AG20443 (cell line): ENCODE measurements at regions not wholly inside any gene's neighbourhood (a gene's known extent, or its start where the extent isn't known, plus 50 kb on each side); places are given as distances from the start of the nearest gene placed in this dataset.

ENCODE experiments used
- DNase-seq: peaks from one replicate; pipeline ENCODE4 v3.0.0; 2012; ENCODE audit warnings: low spot score, mixed read lengths

GRCh38 chr3:152719264-152719663 is 115.7 kb upstream of the P2RY1 start:
- peak; percentile 20 for DNase-seq

DNA sequence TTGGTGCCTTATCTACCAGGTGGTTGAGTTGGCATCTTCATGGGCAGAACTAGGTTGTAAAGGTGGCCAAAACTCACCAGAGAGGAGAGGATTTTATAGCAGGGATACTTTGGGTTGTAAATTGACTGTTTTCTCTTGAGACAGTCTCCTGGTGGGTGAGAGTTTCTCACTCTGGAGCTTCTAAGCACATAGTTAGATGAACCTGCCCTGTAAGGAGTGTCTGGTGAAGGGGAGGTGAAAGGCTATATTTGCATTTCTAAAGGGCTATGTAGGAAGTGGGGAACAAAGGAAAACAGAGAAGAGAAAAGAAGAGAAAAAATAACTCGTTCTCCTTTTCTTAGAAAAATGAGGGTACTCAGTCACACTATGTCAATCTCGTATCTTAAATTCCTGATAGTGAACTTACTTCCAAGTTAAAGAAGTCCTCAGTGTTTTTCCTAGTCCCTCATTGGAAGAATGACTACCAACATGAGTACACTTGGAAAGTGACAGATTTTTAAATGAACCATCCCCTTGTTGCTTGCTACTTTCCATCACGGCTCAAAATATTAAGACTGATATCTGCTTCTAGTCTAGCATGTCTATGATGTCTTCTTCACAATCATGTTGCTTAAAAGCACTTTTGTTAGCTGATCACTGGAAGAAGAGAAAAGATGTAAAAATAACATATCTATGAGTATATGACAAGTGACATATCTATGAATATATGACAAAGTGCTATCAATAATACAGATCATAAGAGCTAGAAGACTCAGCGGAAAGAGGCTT is 113.8 kb upstream of the P2RY1 start:
- DNase-seq: no peak

DNA sequence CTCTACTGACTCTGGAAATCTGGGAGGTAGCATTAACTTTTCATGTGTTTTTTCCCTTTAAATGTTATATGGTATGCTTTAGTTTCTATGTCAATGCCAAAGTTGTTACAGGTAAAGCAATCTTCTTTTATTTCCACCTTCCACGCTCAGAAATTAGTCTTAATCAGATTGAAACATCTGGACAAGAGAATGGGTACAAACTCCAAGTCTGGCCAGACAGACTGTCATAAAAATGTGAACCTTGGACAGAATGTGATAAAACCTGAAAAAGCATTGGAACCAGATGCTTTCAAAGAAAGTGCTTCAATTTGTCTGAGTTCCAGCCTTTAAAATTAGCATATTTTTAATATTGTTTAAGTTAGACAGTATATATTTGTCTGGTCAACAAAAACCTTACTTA is 110.7 kb upstream of the P2RY1 start:
- DNase-seq: no peak

DNA sequence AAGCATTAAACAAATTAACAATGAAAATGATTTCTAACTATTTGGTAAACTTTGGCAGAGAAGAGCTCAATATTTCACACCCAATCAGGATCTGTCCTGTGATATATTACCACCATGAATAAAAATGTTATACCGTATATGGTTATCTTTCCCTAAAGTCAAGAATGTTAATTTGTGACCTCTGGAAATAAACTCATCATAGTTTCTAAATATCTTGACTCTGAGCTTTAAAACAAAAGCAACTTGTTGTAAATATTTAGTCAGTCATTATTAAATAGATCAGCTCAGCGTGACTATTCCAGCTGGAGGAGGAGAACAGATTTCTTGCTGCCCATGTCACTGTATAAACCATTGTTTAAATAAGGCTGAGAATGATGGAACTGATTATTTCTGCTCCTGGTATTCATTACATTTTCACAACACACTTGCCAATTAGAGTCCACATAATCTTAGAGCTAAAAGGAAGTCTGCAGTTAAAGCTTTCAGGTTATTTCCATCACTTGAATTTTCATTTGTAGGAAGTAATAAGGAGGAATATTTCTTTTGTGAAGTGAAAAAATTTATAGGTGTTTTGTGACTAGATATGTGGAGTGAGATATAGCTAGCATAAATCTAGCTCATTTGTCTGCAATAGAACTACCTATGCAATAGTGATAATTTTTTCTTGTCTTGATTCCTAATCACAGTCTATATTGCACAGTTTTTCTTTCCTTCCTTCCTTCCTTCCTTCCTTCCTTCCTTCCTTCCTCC is 106.5 kb upstream of the P2RY1 start:
- DNase-seq: no peak

DNA sequence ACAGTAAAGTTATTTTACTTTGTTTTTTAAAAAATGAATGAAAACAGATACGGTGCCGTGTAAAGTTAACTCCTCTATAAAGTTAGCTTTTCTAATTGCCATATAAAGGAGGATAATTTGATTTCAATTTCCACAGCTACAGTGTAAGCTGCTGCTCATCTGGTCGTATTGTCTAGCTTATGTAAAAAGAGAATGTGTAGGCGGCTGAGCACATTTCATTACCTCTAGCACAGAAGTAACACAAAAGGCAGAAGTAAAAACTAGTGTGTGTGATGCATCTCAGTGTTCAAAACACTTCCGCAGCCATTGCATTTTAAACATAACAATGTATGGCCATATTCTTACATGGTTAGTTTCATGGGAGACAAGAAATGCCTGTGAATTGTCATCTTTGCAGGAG is 105.0 kb upstream of the P2RY1 start:
- DNase-seq: no peak

GRCh38 chr3:152731511-152731910 is 103.4 kb upstream of the P2RY1 start:
- no peak for DNase-seq

GRCh38 chr3:152733584-152734119 is 101.3 kb upstream of the P2RY1 start:
- no peak for DNase-seq

DNA sequence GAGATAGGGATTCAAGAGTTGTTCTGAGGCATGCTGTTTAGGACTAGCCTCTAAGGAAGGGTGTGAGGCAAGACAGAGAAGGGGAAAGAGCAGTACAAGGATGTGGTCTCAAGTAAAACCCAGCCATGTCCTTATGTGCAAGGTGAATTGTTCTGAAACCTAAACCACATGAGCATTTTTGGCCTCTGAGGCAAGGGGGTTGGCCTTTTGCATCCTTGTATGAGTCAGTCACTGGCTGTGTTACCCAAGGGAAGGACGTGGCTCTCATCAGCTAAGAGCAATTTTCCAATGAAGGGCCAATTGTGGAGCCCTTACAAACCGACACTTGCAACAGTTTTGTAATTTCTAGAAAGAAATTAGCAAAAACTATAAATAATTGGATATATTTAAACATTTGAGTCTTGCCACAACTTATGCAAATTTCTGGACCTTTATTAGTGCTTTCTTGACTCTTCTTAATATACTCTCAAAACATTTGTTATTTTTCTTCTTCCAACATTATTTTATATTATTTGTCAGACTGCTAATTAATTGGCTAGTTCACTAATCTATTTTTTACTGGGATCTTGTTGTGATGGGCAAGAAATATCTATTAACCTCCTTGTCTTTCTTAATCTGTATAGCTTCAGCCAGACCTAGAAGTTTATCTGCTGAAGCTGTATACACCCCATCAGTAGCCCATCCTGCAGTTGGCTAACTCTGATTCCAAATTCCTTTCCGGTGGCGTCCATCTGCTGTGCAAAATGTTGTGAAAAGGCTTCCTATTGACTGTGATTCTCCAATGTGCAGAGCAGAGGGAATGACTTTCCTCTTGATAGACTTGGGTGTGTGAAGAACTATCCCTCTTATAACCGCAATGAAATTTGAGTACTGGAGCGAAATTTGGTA is 97.7 kb upstream of the P2RY1 start:
- peak; percentile 71 for DNase-seq

DNA sequence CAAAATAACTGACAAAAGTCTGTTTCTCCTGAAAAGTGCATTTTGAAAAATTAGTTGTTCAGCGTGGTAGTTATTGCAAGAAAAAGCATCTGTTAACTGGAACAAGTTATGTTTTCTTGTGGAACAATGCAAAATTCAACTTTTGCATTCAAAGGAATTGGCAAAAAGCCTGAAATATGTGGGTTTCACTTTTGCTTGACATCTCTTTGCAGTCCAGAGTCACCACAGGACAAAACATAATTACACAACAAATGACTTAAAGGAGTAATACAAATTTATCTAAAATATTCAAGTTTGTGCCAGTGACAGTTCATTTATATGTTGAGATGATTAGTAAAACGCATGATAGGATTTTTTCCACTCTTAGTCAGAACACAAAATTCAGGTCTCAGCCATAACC is 96.3 kb upstream of the P2RY1 start:
- DNase-seq: peak; percentile 9

- no peak for DNase-seq
Observed at GRCh38 chr3:152742368-152743347, 92.3 kb upstream of the P2RY1 start.

DNA sequence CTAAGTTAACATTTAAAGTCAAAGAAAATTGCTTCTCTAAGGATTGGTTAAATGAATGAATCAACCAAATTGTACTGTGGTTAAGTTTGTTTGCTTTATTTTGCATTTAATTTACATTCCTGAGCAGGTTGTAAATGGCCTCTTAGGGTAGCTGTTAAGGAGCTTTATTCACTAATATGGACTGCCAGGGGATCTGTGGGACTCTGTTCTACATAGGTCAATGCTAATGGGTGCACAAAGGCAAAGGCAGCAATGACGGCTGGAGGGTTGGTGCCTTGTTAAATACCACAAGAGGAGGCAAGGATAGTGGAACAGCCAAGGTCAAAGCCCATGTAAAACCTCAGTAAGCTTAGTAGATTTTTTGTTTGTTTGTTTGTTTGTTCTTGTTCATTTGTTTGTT is 89.3 kb upstream of the P2RY1 start:
- no peak for DNase-seq

DNA sequence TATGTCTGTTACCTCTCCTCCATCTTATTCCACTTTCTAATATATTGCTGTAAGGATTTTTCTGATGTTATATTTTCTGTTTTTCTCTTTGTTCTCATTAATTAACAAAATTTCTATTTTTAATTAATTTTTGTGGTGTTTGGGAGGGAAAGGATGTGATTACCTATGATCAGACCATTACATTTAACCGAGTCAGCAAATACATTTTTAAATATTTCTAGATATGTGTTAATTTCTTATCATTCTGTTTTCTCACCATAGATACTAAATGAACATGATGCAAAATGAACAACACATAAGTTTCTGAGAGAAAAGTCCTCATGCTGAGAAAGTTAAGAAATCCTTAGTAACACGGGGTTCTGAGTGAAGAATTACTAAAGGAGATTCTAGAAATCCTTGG is 80.6 kb upstream of the P2RY1 start:
- no peak for DNase-seq

DNA sequence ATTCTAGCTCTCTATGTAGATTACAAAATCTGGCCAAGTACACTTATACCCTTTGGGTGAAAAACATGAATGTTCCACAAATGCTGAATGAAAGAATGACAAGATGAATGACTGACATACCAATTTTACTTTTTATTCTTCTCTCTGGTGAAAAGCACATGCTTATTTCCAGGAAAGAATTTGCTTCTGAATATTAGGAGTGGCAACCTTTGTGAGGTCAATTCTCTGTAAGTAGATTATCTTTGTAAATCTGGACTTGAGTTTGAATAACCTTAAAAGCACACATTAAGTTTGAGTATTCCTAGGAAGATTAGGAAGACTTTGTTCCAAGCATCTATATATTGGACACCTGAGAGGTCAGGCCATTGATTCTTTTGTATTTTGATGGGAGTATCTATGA is 78.1 kb upstream of the P2RY1 start:
- no peak for DNase-seq

DNA sequence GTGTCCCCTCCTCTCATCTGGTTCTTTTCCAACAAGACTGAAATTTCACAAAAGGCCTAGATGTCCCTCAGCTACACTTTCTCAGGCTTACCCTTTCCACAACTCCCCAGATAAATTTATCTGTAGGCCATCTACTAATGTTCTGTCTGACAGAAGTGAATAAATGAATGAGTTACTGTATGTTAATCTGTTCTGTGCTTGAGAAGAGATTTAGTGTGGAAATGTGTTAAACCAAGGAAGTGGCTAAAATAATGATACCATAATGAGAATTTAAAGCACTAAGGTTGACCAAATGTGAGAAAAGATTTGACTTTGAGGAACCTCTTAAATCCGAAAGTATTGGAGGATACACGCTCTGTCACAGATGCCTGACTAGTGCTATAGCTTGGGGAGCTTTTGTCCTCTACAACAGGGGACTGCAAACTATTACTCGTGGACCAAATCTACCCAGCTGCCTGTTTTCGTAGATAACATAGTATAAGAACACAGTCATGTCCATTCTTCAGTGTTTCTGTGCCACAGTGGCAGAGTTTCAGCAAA is 74.8 kb upstream of the P2RY1 start:
- no peak for DNase-seq

GRCh38 chr3:152760591-152760990 is 74.3 kb upstream of the P2RY1 start:
- no peak for DNase-seq

GRCh38 chr3:152768478-152768877 is 66.5 kb upstream of the P2RY1 start:
- no peak for DNase-seq

DNA sequence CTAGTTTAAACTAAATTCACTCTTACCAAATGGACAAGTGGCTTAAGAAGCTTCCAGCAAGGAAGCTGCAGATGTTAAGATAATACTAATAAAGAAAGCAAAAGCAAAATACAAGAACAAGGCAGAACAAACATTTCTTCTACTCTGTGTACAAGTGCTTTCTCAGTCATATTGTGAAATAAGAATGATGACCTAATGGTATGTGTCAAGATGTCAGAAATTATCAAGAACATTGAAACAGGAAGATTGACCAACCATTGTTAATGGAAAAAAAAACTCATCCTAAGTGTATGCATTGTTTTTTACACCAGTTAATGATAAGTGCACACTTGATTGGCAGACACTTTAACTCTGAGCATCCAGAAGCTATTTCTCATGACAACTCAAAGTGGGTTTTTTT is 65.4 kb upstream of the P2RY1 start:
- no peak for DNase-seq

- DNase-seq: no peak
Observed at GRCh38 chr3:152770296-152770695, 64.6 kb upstream of the P2RY1 start.

- no peak for DNase-seq
Observed at GRCh38 chr3:152771120-152771519, 63.8 kb upstream of the P2RY1 start.

DNA sequence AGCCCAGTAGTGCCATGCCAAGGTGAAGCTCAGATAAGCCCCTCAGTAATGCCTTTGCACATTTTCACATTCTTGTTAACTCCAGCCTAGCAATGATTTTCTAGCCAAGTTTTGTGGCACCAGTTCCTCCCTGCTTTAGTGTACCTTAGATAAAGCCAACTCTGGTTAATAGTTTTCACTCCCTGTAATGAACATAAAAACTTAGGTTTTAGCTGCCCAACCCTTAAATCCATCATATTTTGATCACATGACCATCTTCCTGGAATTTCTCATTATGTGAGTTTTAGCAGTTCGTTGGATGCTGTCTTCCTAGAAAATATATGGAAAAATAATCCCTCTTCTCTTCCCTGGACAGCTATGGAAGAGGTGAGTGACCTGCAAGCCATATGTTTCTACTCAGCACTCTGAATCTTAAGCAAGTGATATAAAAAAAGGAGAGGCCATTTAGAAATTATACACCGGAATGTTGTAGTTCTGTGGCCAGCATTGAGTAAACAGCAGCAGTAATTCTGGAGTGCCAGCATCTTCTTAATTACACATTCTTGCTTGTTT is 62.2 kb upstream of the P2RY1 start:
- no peak for DNase-seq

GRCh38 chr3:152773633-152774032 is 61.3 kb upstream of the P2RY1 start:
- no peak for DNase-seq
